WERI-Rb-1 (cell line): ENCODE measurements at regions not wholly inside any gene's neighbourhood (a gene's known extent, or its start where the extent isn't known, plus 50 kb on each side); places are given as distances from the start of the nearest gene placed in this dataset.

Experiments used
- DNase-seq: peaks from one replicate; pipeline ENCODE4 v3.0.0-alpha.2; 2020
- H3K27ac ChIP-seq: fragments of 250-450 bp; sonication (Bioruptor Pico); 2 replicates; pipeline ENCODE4 v1.5.1; 2020; ENCODE audit warnings: mild to moderate bottlenecking, moderate library complexity
- H3K27me3 ChIP-seq: fragments of 250-450 bp; sonication (Bioruptor Pico); 2 replicates; pipeline ENCODE4 v1.5.1; 2021; ENCODE audit warnings: mild to moderate bottlenecking, low read depth, moderate library complexity; ENCODE audit not compliant: insufficient read depth, severe bottlenecking
- H3K36me3 ChIP-seq: fragments of 250-450 bp; sonication (Bioruptor Pico); 2 replicates; pipeline ENCODE4 v1.5.1; 2020; ENCODE audit warnings: mild to moderate bottlenecking, moderate library complexity
- H3K4me3 ChIP-seq: 2 replicates; pipeline ENCODE4 v1.5.1; 2011; ENCODE audit warnings: low read depth, mild to moderate bottlenecking, control low read depth, low read length
- H3K9me3 ChIP-seq: fragments of 250-450 bp; sonication (Bioruptor Pico); 2 replicates; pipeline ENCODE4 v1.5.1; 2021; ENCODE audit warnings: mild to moderate bottlenecking, moderate library complexity; ENCODE audit not compliant: severe bottlenecking
- CTCF ChIP-seq: IDR thresholded peaks from 2 replicates; pipeline ENCODE4 v1.5.1; 2011; ENCODE audit warnings: low read depth, mild to moderate bottlenecking, control low read depth, inconsistent platforms, low read length

GRCh38 chr3:72171946-72172345, 387.0 kb upstream of the PROK2 start:
- Histone ChIP-seq H3K27ac (peak overlapping the region; percentile 49), H3K36me3 (no peaks in the 10 kb centered on the region)

GRCh38 chr3:72171463-72171881, 386.5 kb upstream of the PROK2 start:
- peaks cover 21% of the 10 kb centered on the region for H3K9me3 ChIP-seq
- no peak for TF ChIP-seq CTCF
- no peak for DNase-seq
- no peak overlapping the region; the same call in 1 of the 2 replicates for H3K27ac ChIP-seq
- H3K4me3 ChIP-seq = no peak overlapping the region
- no peaks in the 10 kb centered on the region for H3K27me3 ChIP-seq
- H3K36me3 ChIP-seq = no peaks in the 10 kb centered on the region

More at GRCh38 chr3:72171946-72172345, 387.0 kb upstream of the PROK2 start:
- Histone ChIP-seq H3K27me3 (no peaks in the 10 kb centered on the region), H3K9me3 (peaks cover 21% of the 10 kb centered on the region), H3K4me3 (no peak overlapping the region)
- TF ChIP-seq CTCF = no peak
- DNase-seq = peak; percentile 51

- Histone ChIP-seq H3K27me3 (no peaks in the 10 kb centered on the region), H3K27ac (peak overlapping the region; percentile 74), H3K9me3 (peaks cover 11% of the 10 kb centered on the region), H3K4me3 (no peak overlapping the region), H3K36me3 (no peaks in the 10 kb centered on the region)
- peak; percentile 52 for DNase-seq
- no peak for TF ChIP-seq CTCF
Measured at GRCh38 chr3:72169561-72170472, 384.9 kb upstream of the PROK2 start.

GRCh38 chr3:72169120-72169519, 384.2 kb upstream of the PROK2 start:
- H3K4me3 ChIP-seq = no peak overlapping the region
- no peak for TF ChIP-seq CTCF
- peak overlapping the region; percentile 74 for H3K27ac ChIP-seq
- peaks cover 11% of the 10 kb centered on the region for H3K9me3 ChIP-seq
- no peaks in the 10 kb centered on the region for H3K27me3 ChIP-seq
- no peak for DNase-seq
- no peaks in the 10 kb centered on the region for H3K36me3 ChIP-seq

- no peak for TF ChIP-seq CTCF
- Histone ChIP-seq H3K36me3 (no peaks in the 10 kb centered on the region), H3K9me3 (peaks cover 11% of the 10 kb centered on the region), H3K27ac (no peak overlapping the region), H3K27me3 (no peaks in the 10 kb centered on the region), H3K4me3 (no peak overlapping the region)
- no peak for DNase-seq
Measured at GRCh38 chr3:72165808-72166207, 380.9 kb upstream of the PROK2 start.
